AG09309 (cell line): ENCODE measurements at regions not wholly inside any gene's neighbourhood (a gene's known extent, or its start where the extent isn't known, plus 50 kb on each side); places are given as distances from the start of the nearest gene placed in this dataset.
A peak's percentile ranks its signal among the peaks of the same experiment; 100 is the strongest.

Experiments
- DNase-seq: peaks from one replicate; pipeline ENCODE4 v3.0.0-alpha.2; 2010; ENCODE audit warnings: low read depth
- H3K4me3 ChIP-seq: 2 replicates; pipeline ENCODE4 v1.5.1; 2011; ENCODE audit warnings: mild to moderate bottlenecking, low read depth, low read length, moderate library complexity; ENCODE audit not compliant: control insufficient read depth
- CTCF ChIP-seq: IDR thresholded peaks from 2 replicates; pipeline ENCODE4 v1.5.1; 2011; ENCODE audit warnings: mild to moderate bottlenecking, low read depth, low read length, inconsistent platforms; ENCODE audit not compliant: insufficient read depth, control insufficient read depth; ENCODE audit errors: missing control alignments

DNA sequence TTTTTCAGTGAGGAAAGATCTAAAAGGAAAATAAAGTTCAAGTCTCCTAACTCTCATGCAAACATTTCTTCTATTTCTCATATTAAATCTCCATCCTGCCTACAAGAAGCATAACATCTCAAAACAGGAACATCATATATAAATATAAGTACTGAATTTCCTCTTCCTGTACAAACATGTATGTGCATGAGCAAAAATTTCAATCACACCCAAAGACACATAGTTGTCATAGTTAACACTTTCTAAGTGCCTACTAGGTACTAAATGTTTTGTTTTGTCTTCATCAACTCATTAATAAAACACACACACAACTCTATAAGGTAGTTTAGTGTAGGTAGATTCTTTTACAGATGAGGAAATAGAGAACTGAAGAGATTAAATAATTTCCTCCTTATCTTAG lies 237.1 kb upstream of the ADGRL2 start:
- no peak overlapping the region for H3K4me3 ChIP-seq
- no peak for TF ChIP-seq CTCF
- DNase-seq, result no peak

DNA sequence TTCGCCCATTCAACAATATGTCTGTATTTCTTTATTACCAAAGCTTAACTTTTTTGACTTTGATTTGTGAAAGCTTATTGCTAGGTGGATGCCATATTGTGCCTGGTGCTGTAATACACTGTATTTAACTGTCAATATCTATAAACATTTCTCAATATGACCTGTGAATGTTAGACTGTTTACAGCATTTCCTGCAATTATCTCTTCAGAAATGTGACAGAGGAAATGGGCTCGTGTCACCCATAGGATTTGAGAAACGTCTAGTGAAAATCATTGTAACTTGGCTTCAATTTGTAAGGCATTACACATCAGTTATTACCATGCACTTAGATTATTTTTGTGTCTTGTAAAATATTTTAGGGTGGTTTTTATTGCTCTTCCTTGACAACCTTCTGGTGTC lies 237.8 kb upstream of the ADGRL2 start:
- H3K4me3 ChIP-seq, result no peak overlapping the region
- no peak for DNase-seq
- no peak for TF ChIP-seq CTCF

DNA sequence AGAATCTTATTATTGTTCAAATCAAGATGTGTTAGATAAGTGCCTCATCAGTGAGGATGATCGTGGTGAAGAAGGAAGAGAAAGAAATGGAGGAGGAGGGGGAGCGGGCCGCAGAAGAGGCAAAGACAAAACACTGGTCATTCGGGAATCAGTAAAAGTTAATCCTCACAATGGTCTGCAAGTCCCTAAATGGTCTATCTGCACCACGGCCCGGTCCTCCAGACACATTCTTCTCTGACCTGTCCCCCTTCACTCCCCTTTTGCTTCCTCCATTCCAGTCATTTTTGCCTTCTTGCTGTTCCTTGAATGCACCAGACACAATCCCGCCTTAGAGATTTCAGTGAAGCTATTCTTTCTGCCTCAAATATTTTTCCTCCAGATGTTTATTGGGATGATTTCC lies 240.1 kb upstream of the ADGRL2 start:
- no peak for DNase-seq
- no peak for TF ChIP-seq CTCF
- H3K4me3 ChIP-seq, result no peak overlapping the region

GRCh38 chr1:81559662-81560350 lies 240.9 kb upstream of the ADGRL2 start:
- peak; percentile 18 for TF ChIP-seq CTCF
- H3K4me3 ChIP-seq, result no peak overlapping the region
- DNase-seq, result no peak

GRCh38 chr1:81558291-81559076 lies 242.2 kb upstream of the ADGRL2 start:
- H3K4me3 ChIP-seq, result no peak overlapping the region
- no peak for TF ChIP-seq CTCF
- no peak for DNase-seq

- DNase-seq, result no peak
- no peak overlapping the region for H3K4me3 ChIP-seq
- TF ChIP-seq CTCF, result no peak
These were observed 243.8 kb upstream of the ADGRL2 start for GRCh38 chr1:81556968-81557367.
